ENCODE measurements at regions not wholly inside any gene's neighbourhood (a gene's known extent, or its start where the extent isn't known, plus 50 kb on each side); places are given as distances from the start of the nearest gene placed in this dataset.
"Not testable (repeated sequence)": the region's sequence is repeated elsewhere in the genome, so short reads cannot be mapped to it uniquely, and the experiment has no call there.

- TF ChIP-seq ZFX (IDR thresholded peaks at IDR 0.05; ENCODE audit: borderline replicate concordance), result no peak
- TF ChIP-seq, protein P1, sequence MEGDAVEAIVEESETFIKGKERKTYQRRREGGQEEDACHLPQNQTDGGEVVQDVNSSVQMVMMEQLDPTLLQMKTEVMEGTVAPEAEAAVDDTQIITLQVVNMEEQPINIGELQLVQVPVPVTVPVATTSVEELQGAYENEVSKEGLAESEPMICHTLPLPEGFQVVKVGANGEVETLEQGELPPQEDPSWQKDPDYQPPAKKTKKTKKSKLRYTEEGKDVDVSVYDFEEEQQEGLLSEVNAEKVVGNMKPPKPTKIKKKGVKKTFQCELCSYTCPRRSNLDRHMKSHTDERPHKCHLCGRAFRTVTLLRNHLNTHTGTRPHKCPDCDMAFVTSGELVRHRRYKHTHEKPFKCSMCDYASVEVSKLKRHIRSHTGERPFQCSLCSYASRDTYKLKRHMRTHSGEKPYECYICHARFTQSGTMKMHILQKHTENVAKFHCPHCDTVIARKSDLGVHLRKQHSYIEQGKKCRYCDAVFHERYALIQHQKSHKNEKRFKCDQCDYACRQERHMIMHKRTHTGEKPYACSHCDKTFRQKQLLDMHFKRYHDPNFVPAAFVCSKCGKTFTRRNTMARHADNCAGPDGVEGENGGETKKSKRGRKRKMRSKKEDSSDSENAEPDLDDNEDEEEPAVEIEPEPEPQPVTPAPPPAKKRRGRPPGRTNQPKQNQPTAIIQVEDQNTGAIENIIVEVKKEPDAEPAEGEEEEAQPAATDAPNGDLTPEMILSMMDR (IDR thresholded peaks at IDR 0.05), result no peak
- no peak overlapping the region for H3K27ac ChIP-seq
Observed at GRCh38 chr7:65317372-65317771, 56.3 kb upstream of the ZNF92 start.

DNA sequence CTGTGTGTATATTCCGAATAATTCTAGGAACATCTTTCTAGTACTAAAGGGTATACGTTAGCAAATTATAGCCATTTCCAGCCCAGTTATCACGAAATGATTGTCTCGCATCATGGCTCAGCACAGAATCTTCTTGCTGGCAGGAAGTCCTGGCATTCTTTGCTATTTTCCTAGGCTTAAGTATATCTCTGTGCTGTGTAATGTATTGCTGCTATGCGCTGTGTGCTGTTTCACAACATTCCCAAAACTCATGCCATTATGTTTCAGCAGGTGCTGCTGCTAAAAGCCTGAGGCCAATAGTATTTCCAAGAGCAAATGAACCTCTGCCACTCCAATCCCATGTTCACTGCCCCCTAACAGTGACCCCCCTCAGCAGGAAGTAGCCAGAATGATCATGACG lies 62.9 kb upstream of the ZNF92 start:
- TF ChIP-seq ZFX (IDR thresholded peaks at IDR 0.05; ENCODE audit: borderline replicate concordance), result no peak

DNA sequence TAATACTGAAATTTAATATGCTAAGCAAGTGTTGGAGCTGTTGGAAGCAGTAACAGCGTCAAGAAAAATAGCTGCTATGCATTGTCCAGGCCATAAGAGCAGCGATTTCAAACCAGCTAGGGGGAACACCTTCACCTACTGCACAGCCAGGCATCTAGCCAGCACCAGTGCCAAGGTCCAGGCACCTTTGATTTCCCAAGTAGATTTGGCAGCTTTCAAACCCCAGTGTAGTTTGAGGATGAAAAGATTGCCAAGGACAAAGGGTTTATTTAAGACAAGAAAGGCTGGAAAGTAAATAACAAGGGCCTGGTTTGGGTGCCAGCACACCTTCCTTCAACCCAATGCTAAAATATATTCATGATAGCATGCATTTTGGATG lies 65.4 kb upstream of the ZNF92 start:
- no peak overlapping the region for H3K27ac ChIP-seq

More for the DNA sequence above, 62.9 kb upstream of the ZNF92 start:
- H3K27ac ChIP-seq, result no peak overlapping the region

GRCh38 chr7:65307651-65308299 lies 65.9 kb upstream of the ZNF92 start:
- no peak for TF ChIP-seq ZFX (IDR thresholded peaks at IDR 0.05; ENCODE audit: borderline replicate concordance)
- TF ChIP-seq, protein P1 (IDR thresholded peaks at IDR 0.05), result peak; percentile 95
- H3K27ac ChIP-seq, result no peak overlapping the region

More for the DNA sequence above, 65.4 kb upstream of the ZNF92 start:
- TF ChIP-seq, protein P1 (IDR thresholded peaks at IDR 0.05), result no peak
- TF ChIP-seq ZFX (IDR thresholded peaks at IDR 0.05; ENCODE audit: borderline replicate concordance), result no peak

GRCh38 chr7:65304175-65304574 lies 69.5 kb upstream of the ZNF92 start:
- H3K27ac ChIP-seq, result no peak overlapping the region
- no peak for TF ChIP-seq ZFX (IDR thresholded peaks at IDR 0.05; ENCODE audit: borderline replicate concordance)
- TF ChIP-seq, protein P1 (IDR thresholded peaks at IDR 0.05), result no peak

GRCh38 chr7:65302883-65303282 lies 70.8 kb upstream of the ZNF92 start:
- TF ChIP-seq, protein P1 (IDR thresholded peaks at IDR 0.05), result no peak
- no peak for TF ChIP-seq ZFX (IDR thresholded peaks at IDR 0.05; ENCODE audit: borderline replicate concordance)
- no peak overlapping the region for H3K27ac ChIP-seq

GRCh38 chr7:65301007-65301406 lies 72.6 kb upstream of the ZNF92 start:
- TF ChIP-seq ZFX (IDR thresholded peaks at IDR 0.05; ENCODE audit: borderline replicate concordance), result no peak
- TF ChIP-seq, protein P1 (IDR thresholded peaks at IDR 0.05), result no peak
- H3K27ac ChIP-seq, result no peak overlapping the region

GRCh38 chr7:65295409-65295808 lies 78.2 kb upstream of the ZNF92 start:
- H3K27ac ChIP-seq, result no peak overlapping the region
- TF ChIP-seq, protein P1 (IDR thresholded peaks at IDR 0.05), result no peak
- no peak for TF ChIP-seq ZFX (IDR thresholded peaks at IDR 0.05; ENCODE audit: borderline replicate concordance)

GRCh38 chr7:65290340-65290739 lies 83.3 kb upstream of the ZNF92 start:
- H3K27ac ChIP-seq, result not testable (repeated sequence)
